Osteoblast (primary cell): ENCODE measurements at regions not wholly inside any gene's neighbourhood (a gene's known extent, or its start where the extent isn't known, plus 50 kb on each side); places are given as distances from the start of the nearest gene placed in this dataset.
"Not testable (repeated sequence)": the region's sequence is repeated elsewhere in the genome, so short reads cannot be mapped to it uniquely, and the experiment has no call there.

Experiments
- DNase-seq: peaks from one replicate; pipeline ENCODE4 v3.0.0; 2011; ENCODE audit warnings: low spot score, mixed read lengths; ENCODE audit not compliant: insufficient read length; ENCODE audit errors: missing footprints
- H2AFZ ChIP-seq: 2 replicates; pipeline ENCODE4 v1.6.0; 2011; ENCODE audit warnings: mild to moderate bottlenecking, low read length
- H3K27ac ChIP-seq: 2 replicates; pipeline ENCODE4 v1.5.1; 2011; ENCODE audit warnings: mild to moderate bottlenecking, low read depth, low read length, moderate library complexity
- H3K27me3 ChIP-seq: 2 replicates; pipeline ENCODE4 v1.6.0; 2012; ENCODE audit warnings: mild to moderate bottlenecking, control low read depth, inconsistent platforms, low read length, moderate library complexity; ENCODE audit not compliant: insufficient read depth
- H3K36me3 ChIP-seq: 2 replicates; pipeline ENCODE4 v1.5.1; 2011; ENCODE audit warnings: mild to moderate bottlenecking, low read length, control low read depth, moderate library complexity; ENCODE audit not compliant: insufficient read depth
- H3K4me1 ChIP-seq: 2 replicates; pipeline ENCODE4 v1.5.1; 2011; ENCODE audit warnings: mild to moderate bottlenecking, low read length, control low read depth, moderate library complexity; ENCODE audit not compliant: insufficient read depth
- H3K4me2 ChIP-seq: 2 replicates; pipeline ENCODE4 v1.6.0; 2011; ENCODE audit warnings: mild to moderate bottlenecking, low read length; ENCODE audit not compliant: insufficient read depth
- H3K4me3 ChIP-seq: fragments of 200-600 bp; sonication (generic); 3 replicates; pipeline ENCODE4 v1.5.1; 2012; ENCODE audit warnings: mild to moderate bottlenecking, low read length, inconsistent platforms; ENCODE audit not compliant: insufficient read depth
- H3K79me2 ChIP-seq: 2 replicates; pipeline ENCODE4 v1.6.0; 2012; ENCODE audit warnings: mild to moderate bottlenecking, low read length, control low read depth, inconsistent platforms; ENCODE audit not compliant: insufficient read depth
- H3K9me3 ChIP-seq: 2 replicates; pipeline ENCODE4 v1.5.1; 2011; ENCODE audit warnings: low read depth, low read length, control low read depth
- H4K20me1 ChIP-seq: 2 replicates; pipeline ENCODE4 v1.6.0; 2012; ENCODE audit warnings: mild to moderate bottlenecking, low read length, control low read depth; ENCODE audit not compliant: insufficient read depth
- CTCF ChIP-seq: IDR thresholded peaks from 2 replicates; pipeline ENCODE4 v1.5.1; 2011; ENCODE audit warnings: mild to moderate bottlenecking, low read depth, low read length, moderate library complexity; ENCODE audit errors: extremely low read depth

GRCh38 chr6:138667408-138667807 is 106.2 kb upstream of the CCDC28A start:
- Histone ChIP-seq H3K27ac (no peak overlapping the region), H3K4me2 (peak overlapping the region; percentile 31), H3K36me3 (no peaks in the 10 kb centered on the region), H3K4me1 (peaks cover 6% of the 10 kb centered on the region), H3K27me3 (no peaks in the 10 kb centered on the region), H3K9me3 (no peaks in the 10 kb centered on the region), H4K20me1 (no peaks in the 10 kb centered on the region), H3K4me3 (no peak overlapping the region), H2AFZ (no peak overlapping the region), H3K79me2 (peaks cover 18% of the 10 kb centered on the region)
- no peak for DNase-seq
- no peak for TF ChIP-seq CTCF

GRCh38 chr6:138671351-138671750 is 102.2 kb upstream of the CCDC28A start:
- Histone ChIP-seq H3K27me3 (no peaks in the 10 kb centered on the region), H2AFZ (no peak overlapping the region), H3K36me3 (no peaks in the 10 kb centered on the region), H3K9me3 (no peaks in the 10 kb centered on the region), H3K4me2 (no peak overlapping the region), H3K79me2 (peaks cover 34% of the 10 kb centered on the region), H3K4me3 (no peak overlapping the region), H4K20me1 (no peaks in the 10 kb centered on the region), H3K4me1 (peaks cover 14% of the 10 kb centered on the region), H3K27ac (no peak overlapping the region)
- TF ChIP-seq CTCF = no peak
- DNase-seq = no peak

- DNase-seq = no peak
- H3K4me1 ChIP-seq = peaks cover 8% of the 10 kb centered on the region
- H4K20me1 ChIP-seq = no peaks in the 10 kb centered on the region
- peak overlapping the region; percentile 43 for H2AFZ ChIP-seq
- H3K4me3 ChIP-seq = peak overlapping the region; percentile 48
- no peaks in the 10 kb centered on the region for H3K9me3 ChIP-seq
- peak overlapping the region; percentile 53 for H3K4me2 ChIP-seq
- TF ChIP-seq CTCF = no peak
- H3K79me2 ChIP-seq = peaks cover 45% of the 10 kb centered on the region
- H3K27me3 ChIP-seq = no peaks in the 10 kb centered on the region
- H3K36me3 ChIP-seq = no peaks in the 10 kb centered on the region
- H3K27ac ChIP-seq = peak overlapping the region; percentile 27
Measured at GRCh38 chr6:138673346-138674014, 100.1 kb upstream of the CCDC28A start.

- DNase-seq, H3K27ac ChIP-seq, H2AFZ ChIP-seq, H3K27me3 ChIP-seq, H4K20me1 ChIP-seq, H3K4me2 ChIP-seq, H3K9me3 ChIP-seq, H3K4me3 ChIP-seq, H3K4me1 ChIP-seq, H3K36me3 ChIP-seq: not testable (repeated sequence)
- H3K79me2 ChIP-seq = peaks cover 42% of the 10 kb centered on the region
Measured at GRCh38 chr6:138674444-138674843, 99.1 kb upstream of the CCDC28A start.
